SH-SY5Y (cell line): ENCODE measurements at regions not wholly inside any gene's neighbourhood (a gene's known extent, or its start where the extent isn't known, plus 50 kb on each side); places are given as distances from the start of the nearest gene placed in this dataset.

ENCODE experiments used
- GATA2 ChIP-seq: IDR thresholded peaks from 2 replicates; pipeline ENCODE4 v1.6.1; 2011; ENCODE audit warnings: mild to moderate bottlenecking, low read depth, low read length
- GATA3 ChIP-seq: IDR thresholded peaks from 2 replicates; pipeline ENCODE4 v1.6.1; 2011; ENCODE audit warnings: low read depth, mild to moderate bottlenecking, low read length, moderate library complexity

DNA sequence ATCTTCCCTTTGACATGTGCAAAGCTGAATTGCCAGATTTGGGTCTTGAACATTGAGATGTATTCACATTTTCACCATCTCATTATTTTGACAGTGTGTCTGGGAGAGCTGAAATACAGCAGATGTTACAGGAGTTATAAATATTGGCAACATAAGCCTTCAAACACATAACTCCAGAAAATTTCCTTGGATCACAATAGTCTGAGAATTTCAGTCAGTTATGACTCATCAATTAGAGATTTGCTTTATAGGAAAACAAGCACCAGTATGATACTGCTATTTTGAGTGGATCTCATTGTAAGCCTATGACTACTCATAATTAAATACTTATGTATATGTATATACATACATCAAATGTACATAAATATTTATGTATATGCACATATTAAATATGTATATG, 1171.8 kb downstream of the AMY1C start:
- TF ChIP-seq GATA2 = no peak

- no peak for TF ChIP-seq GATA2
- no peak for TF ChIP-seq GATA3
Measured at GRCh38 chr1:104923075-104923474, 1173.4 kb downstream of the AMY1C start.

- TF ChIP-seq GATA2 (no peak), GATA3 (no peak)
Measured at GRCh38 chr1:104929280-104929679, 1179.6 kb downstream of the AMY1C start.

DNA sequence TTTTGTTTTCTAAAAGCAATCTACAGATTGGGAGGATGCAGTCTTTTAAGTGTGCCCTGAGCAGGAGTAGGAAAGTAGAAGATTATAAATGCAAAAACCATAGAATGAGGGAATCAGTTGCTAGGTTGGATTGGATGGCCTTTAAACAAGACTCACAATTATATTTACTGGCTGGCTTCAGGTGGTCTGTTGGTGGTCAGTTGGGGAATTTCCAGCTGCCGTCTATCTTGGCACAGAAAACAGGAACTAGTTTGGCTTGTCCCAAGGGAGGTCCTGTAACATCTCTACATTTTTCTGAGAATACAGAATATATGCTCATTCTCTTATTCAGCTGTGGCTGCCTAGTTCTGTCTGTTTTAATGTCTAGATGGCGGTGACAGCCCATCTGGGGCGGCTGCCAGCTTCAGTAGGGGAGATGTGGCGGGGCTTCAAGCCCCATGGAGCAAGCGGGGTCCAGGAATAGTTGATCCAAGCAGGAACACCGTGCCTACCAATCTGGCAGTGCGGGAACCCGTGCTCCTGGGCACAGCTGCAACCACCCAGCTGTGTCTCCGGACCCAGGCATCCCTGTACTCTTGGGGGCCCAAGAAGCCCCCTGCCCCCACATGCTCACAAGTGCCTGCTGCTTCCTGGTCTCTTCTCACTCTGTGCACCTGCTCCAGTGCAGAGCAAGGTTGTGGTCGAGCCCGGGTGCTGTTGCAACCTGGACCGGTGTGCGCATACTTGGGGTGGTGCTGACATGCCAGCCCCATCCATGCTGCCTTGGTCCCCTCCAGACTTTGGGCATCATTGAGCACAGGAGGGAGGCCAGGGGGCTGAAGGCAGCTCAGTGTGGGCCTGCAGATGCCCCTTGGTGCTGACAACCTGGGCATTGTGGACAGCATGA, 1182.6 kb downstream of the AMY1C start:
- TF ChIP-seq GATA2 (no peak), GATA3 (no peak)

GRCh38 chr1:104932949-104933679, 1183.4 kb downstream of the AMY1C start:
- TF ChIP-seq GATA2 (no peak), GATA3 (no peak)

DNA sequence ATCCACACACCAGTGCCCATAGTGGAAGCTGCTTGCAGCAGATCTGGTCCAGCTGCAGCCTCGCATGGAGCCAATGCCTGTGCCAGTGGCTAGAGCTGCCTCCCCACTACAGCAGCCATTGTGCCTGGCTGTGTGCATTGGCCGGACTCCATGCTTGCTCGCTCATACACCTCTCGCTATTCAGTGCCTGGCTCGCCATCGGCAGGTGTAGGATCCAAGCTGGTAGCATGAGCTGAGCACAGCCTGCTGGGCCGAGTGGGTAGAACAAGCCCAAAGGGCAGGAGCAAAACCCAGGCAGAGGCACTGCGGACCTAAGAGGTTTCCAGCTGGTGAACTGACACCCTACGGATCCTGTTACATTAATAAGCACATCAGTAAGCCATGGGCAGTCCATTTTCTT, 1184.1 kb downstream of the AMY1C start:
- no peak for TF ChIP-seq GATA2
- TF ChIP-seq GATA3 = no peak

DNA sequence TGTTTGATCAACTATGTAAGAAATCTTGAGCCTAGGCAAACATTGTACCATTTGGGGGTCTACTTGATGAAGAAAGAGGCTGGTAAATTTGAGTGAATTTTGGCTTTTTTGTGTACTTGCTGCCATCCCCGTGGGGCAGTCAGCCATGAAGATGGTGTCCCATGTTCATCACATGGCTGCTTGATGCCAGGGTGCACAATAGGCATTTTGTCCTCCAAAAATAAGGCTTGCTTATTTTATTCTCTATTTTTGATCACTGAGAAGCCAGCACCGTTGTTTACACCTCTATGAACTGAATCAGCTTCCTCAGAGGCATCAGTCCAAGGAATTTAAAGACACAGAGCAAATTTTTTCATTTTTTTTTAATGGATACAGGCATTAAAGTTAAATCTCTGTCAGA, 1195.7 kb downstream of the AMY1C start:
- no peak for TF ChIP-seq GATA3
- no peak for TF ChIP-seq GATA2

DNA sequence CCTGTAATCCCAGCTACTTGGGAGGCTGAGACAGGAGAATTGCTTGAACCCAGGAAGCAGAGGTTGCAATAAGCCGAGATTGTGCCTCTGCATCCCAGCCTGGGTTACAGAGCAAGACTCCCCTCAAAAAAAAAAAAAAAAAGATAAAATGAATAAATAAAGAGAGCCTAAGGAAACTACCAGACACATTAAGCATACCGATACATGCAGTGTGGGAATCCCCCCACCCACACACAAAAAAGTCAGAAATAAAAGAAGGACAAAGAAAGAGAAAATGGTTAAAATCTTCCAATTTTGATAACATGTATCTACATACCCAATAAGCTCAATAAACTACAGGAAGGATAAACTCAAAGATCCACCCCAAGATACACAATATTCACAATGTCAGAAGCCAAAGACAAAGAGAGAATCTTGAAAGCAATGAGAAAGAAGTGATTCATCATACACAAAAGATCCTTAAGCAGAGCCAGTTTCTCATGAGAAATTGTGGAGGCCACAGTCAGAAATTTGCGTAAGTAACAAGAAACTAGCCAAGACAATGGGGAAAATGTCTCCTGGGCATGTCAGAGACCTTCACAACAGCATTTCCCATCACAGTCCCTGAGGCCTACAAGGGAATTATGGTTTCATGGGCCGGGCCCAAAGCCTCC, 1197.0 kb downstream of the AMY1C start:
- TF ChIP-seq GATA2 = no peak
- no peak for TF ChIP-seq GATA3

GRCh38 chr1:104953555-104953954, 1203.9 kb downstream of the AMY1C start:
- TF ChIP-seq GATA3 (no peak), GATA2 (no peak)

DNA sequence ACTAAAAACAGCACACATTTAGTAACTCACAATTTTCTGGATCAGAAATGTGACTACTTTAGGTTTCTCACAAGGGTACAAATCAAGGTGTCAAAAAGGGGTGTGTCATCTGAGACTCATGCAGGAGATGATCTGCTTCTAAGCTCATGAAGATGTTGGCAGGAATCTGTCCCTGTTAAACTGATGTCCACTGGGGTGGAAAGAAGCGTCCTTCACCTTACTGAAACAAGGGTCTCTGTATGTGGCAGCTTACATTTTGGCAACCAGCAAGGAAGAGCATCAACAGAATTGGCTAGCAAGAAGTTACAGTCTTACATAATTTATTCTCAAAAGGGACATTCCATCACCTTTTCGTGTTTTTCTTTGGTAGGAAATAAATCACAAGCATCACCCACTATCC, 1223.8 kb downstream of the AMY1C start:
- no peak for TF ChIP-seq GATA2
- no peak for TF ChIP-seq GATA3

DNA sequence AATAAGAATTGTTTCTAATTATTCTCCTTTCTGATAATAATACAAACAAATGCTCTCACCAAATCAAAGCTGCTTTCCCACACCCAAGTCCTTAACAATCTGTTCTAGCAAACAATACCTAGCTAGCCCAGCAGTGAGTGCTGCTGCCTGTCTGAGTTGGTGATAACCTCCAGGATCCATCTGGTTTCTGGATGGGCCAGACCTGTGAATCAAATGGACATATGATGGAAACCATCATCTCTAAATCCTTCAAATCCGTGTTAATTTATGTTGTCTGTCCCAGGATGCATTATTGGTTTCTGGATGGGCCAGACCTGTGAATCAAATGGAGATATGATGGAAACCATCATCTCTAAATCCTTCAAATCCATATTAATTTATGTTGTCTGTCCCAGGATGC, 1230.0 kb downstream of the AMY1C start:
- TF ChIP-seq GATA3 = no peak
- no peak for TF ChIP-seq GATA2

GRCh38 chr1:104987210-104987609, 1237.5 kb downstream of the AMY1C start:
- TF ChIP-seq GATA3 (no peak), GATA2 (no peak)

- TF ChIP-seq GATA2 (no peak), GATA3 (no peak)
Measured at GRCh38 chr1:104989012-104989411, 1239.3 kb downstream of the AMY1C start.

DNA sequence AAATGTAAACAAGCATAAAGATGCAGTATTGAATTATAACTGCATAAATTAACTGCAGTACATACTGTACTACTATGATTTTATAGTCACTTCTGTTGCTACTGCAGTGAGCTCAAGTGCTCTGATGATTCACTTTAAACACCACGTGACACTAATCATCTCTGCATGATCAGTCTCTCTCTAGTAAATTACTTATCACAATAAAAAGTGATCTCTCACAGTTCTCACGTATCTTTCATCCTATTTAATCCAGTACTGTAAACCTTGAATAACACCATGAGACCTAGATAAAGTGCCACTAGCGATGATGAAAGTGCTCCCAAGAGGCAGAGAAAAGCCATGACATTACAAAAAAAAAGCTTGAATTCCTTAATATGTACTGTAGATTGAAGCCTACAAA, 1242.0 kb downstream of the AMY1C start:
- no peak for TF ChIP-seq GATA3
- no peak for TF ChIP-seq GATA2

DNA sequence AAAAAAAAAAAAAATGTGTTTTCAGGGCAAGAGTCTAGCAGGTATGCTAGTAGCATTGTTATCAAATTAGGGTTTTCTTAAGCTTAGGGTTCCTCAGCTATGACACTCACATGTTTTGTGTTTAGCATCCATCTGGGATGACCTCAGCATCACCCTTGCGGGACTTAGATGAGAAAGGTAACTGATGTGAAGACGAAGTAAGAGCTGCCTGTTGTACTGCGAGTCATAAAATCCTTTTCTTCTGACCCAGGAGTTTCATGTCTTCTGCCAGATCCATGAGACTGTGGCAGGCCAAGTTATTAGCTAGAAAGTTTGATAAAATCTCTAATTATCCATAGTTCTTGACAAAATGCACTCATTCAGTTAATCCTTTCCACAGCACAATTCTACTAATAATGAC, 1251.1 kb downstream of the AMY1C start:
- no peak for TF ChIP-seq GATA2
- no peak for TF ChIP-seq GATA3

- TF ChIP-seq GATA3 = no peak
Measured at GRCh38 chr1:105004515-105004914, 1254.8 kb downstream of the AMY1C start.
